SK-N-SH (cell line): ENCODE measurements at regions not wholly inside any gene's neighbourhood (a gene's known extent, or its start where the extent isn't known, plus 50 kb on each side); places are given as distances from the start of the nearest gene placed in this dataset.

ENCODE experiments used
- CTCF ChIA-PET: fragments of 300-600, 350-600 bp; formaldehyde crosslinking; extraction: SDS; loops from one replicate; lab custom pipeline; 2021; lab: Yijun Ruan, JAX
- POLR2A ChIA-PET: fragments of 350-600 bp; sonication (Branson Sonifier 250); formaldehyde crosslinking; extraction: SDS; loops from one replicate; lab custom pipeline; 2020; ENCODE audit warnings: antibody characterized with exemption, inconsistent platforms; lab: Yijun Ruan, JAX
- DNase-seq: peaks from one replicate; pipeline ENCODE4 v3.0.0; 2012
- H2AFZ ChIP-seq: fragments of 200-600 bp; sonication (generic); 2 replicates; pipeline ENCODE4 v1.8.1; 2016; ENCODE audit warnings: antibody characterized with exemption, mild to moderate bottlenecking, low read depth
- H3F3A ChIP-seq: fragments of 200-600 bp; sonication (generic); replicated peaks from 2 replicates; pipeline ENCODE3; 2016; ENCODE audit warnings: antibody characterized with exemption, mild to moderate bottlenecking; ENCODE audit not compliant: insufficient read depth
- H3K27ac ChIP-seq, 2 experiments: fragments of 200-500 bp in 1 of 2; fragments of 200-600 bp in 1 of 2; sonication (Bioruptor generic) in 1 of 2; sonication (generic), shearing (Covaris generic) in 1 of 2; 2 replicates each; pipeline versions ENCODE4 v1.5.1 to v1.6.1; 2014 to 2016; ENCODE audit warnings: low read depth in 2 of 2, inconsistent platforms in 1 of 2, low read length in 1 of 2, mild to moderate bottlenecking in 1 of 2, mixed read lengths in 1 of 2
- H3K27me3 ChIP-seq: fragments of 200-600 bp; sonication (generic), shearing (Covaris generic); 2 replicates; pipeline ENCODE4 v1.6.1; 2016; ENCODE audit warnings: mixed run types; ENCODE audit not compliant: insufficient read depth
- H3K36me3 ChIP-seq, 2 experiments: fragments of 200-500 bp in 1 of 2; fragments of 200-600 bp in 1 of 2; sonication (Bioruptor generic) in 1 of 2; sonication (generic) in 1 of 2; replicated peaks in 1 of 2; 2 replicates each; pipeline versions ENCODE3 to v1.5.1; 2014 to 2016; ENCODE audit warnings: low read length in 1 of 2, mild to moderate bottlenecking in 1 of 2; ENCODE audit not compliant: insufficient read depth in 2 of 2, control insufficient read depth in 1 of 2
- H3K4me1 ChIP-seq, 2 experiments: fragments of 200-500 bp in 1 of 2; fragments of 200-600 bp in 1 of 2; sonication (Bioruptor generic) in 1 of 2; sonication (generic), shearing (Covaris generic) in 1 of 2; 2 replicates each; pipeline versions ENCODE4 v1.5.1 to v1.6.1; 2014 to 2016; ENCODE audit warnings: low read depth in 1 of 2, low read length in 1 of 2, mixed run types in 1 of 2; ENCODE audit not compliant: insufficient read depth in 2 of 2, control insufficient read depth in 1 of 2
- H3K4me2 ChIP-seq: fragments of 200-600 bp; sonication (generic), shearing (Covaris generic); 2 replicates; pipeline ENCODE4 v1.6.1; 2017; ENCODE audit warnings: mixed run types
- H3K4me3 ChIP-seq, 2 experiments: fragments of 200-500 bp in 1 of 2; fragments of 200-600 bp in 1 of 2; sonication (Bioruptor generic) in 1 of 2; sonication (generic), shearing (Covaris generic) in 1 of 2; 2 replicates each; pipeline versions ENCODE4 v1.5.1 to v1.8.1; 2014 to 2016; ENCODE audit warnings: low read depth in 2 of 2, inconsistent platforms in 1 of 2, low read length in 1 of 2, mild to moderate bottlenecking in 1 of 2, mixed read lengths in 1 of 2, moderate library complexity in 1 of 2
- H3K79me2 ChIP-seq: fragments of 200-600 bp; sonication (generic); 2 replicates; pipeline ENCODE4 v1.8.1; 2017; ENCODE audit warnings: mild to moderate bottlenecking; ENCODE audit not compliant: insufficient read depth
- H3K9ac ChIP-seq: fragments of 200-600 bp; sonication (generic); 2 replicates; pipeline ENCODE4 v1.6.1; 2017; ENCODE audit warnings: mixed run types
- H3K9me2 ChIP-seq: fragments of 200-600 bp; sonication (generic); 2 replicates; pipeline ENCODE4 v1.6.1; 2017; ENCODE audit warnings: mixed run types
- H3K9me3 ChIP-seq: fragments of 200-600 bp; sonication (generic); 2 replicates; pipeline ENCODE4 v1.6.1; 2017; ENCODE audit warnings: mixed run types, mild to moderate bottlenecking, moderate library complexity
- H4K20me1 ChIP-seq: fragments of 200-600 bp; sonication (generic); 2 replicates; pipeline ENCODE4 v1.6.1; 2017; ENCODE audit warnings: mild to moderate bottlenecking, mixed run types; ENCODE audit not compliant: insufficient read depth
- CHD2 ChIP-seq: fragments of 150-350 bp; IDR thresholded peaks from 2 replicates; pipeline ENCODE4 v1.6.1; 2018; ENCODE audit warnings: low read length; ENCODE audit not compliant: partially characterized antibody
- CTCF ChIP-seq: fragments of 200-600 bp; sonication (generic); IDR thresholded peaks from 2 replicates; pipeline ENCODE4 v1.6.1; 2017; ENCODE audit warnings: antibody characterized with exemption, mild to moderate bottlenecking, moderate library complexity
- EP300 ChIP-seq, 2 experiments: IDR thresholded peaks; 2 replicates each; pipeline versions ENCODE4 v1.4.0 to v1.6.1; 2012; ENCODE audit warnings: borderline replicate concordance in 1 of 2, low read depth in 1 of 2, low read length in 1 of 2
- EZH2phosphoT487 ChIP-seq: fragments of 200-600 bp; sonication (generic); IDR thresholded peaks from 2 replicates; pipeline ENCODE4 v1.6.1; 2017; ENCODE audit warnings: low read depth, mixed run types, mild to moderate bottlenecking, antibody characterized with exemption, moderate library complexity, borderline replicate concordance
- FOXM1 ChIP-seq: IDR thresholded peaks from 2 replicates; pipeline ENCODE4 v1.4.0; 2012; ENCODE audit warnings: low read depth, mild to moderate bottlenecking
- GABPA ChIP-seq: IDR thresholded peaks from 2 replicates; pipeline ENCODE4 v1.4.0; 2012; ENCODE audit warnings: low read depth, mild to moderate bottlenecking
- GATA2 ChIP-seq: sonication (generic); formaldehyde crosslinking; IDR thresholded peaks from 2 replicates; pipeline ENCODE4 v1.5.0; 2020; ENCODE audit warnings: mild to moderate bottlenecking, missing genetic modification reagents
- IRF3 ChIP-seq: fragments of 150-350 bp; IDR thresholded peaks from 2 replicates; pipeline ENCODE4 v1.6.1; 2016; ENCODE audit warnings: mild to moderate bottlenecking, low read depth, low read length
- JUND ChIP-seq: IDR thresholded peaks from 2 replicates; pipeline ENCODE4 v1.4.0; 2012
- MAX ChIP-seq: IDR thresholded peaks from 2 replicates; pipeline ENCODE4 v1.4.0; 2012; ENCODE audit warnings: low read depth
- NRF1 ChIP-seq: IDR thresholded peaks from 2 replicates; pipeline ENCODE4 v1.6.1; 2012; ENCODE audit warnings: low read depth, mild to moderate bottlenecking, low read length
- RAD21 ChIP-seq: IDR thresholded peaks from 2 replicates; pipeline ENCODE4 v1.6.1; 2012; ENCODE audit warnings: mild to moderate bottlenecking, low read length
- REST ChIP-seq: IDR thresholded peaks from 2 replicates; pipeline ENCODE4 v1.6.1; 2012; ENCODE audit warnings: mild to moderate bottlenecking, low read depth, low read length, moderate library complexity
- RFX5 ChIP-seq: IDR thresholded peaks from 2 replicates; pipeline ENCODE4 v1.6.1; 2012; ENCODE audit warnings: mild to moderate bottlenecking, improper control_type of control experiment, low read length
- TAF1 ChIP-seq: IDR thresholded peaks from 2 replicates; pipeline ENCODE4 v1.6.1; 2012; ENCODE audit warnings: low read depth, mild to moderate bottlenecking, low read length, moderate library complexity, borderline replicate concordance
- TCF12 ChIP-seq: IDR thresholded peaks from 2 replicates; pipeline ENCODE4 v1.4.0; 2012
- TEAD4 ChIP-seq: IDR thresholded peaks from 2 replicates; pipeline ENCODE4 v1.4.0; 2012; ENCODE audit warnings: mild to moderate bottlenecking, borderline replicate concordance; ENCODE audit not compliant: insufficient read depth
- USF2 ChIP-seq: fragments of 150-350 bp; IDR thresholded peaks from 2 replicates; pipeline ENCODE4 v1.6.1; 2017; ENCODE audit warnings: antibody characterized with exemption, low read length, low read depth, borderline replicate concordance
- YY1 ChIP-seq: IDR thresholded peaks from 2 replicates; pipeline ENCODE4 v1.4.0; 2012; ENCODE audit warnings: low read depth, mild to moderate bottlenecking
- WGBS: methylation state at CpG from one replicate; pipeline ENCODE4 v1.1.6; 2017; ENCODE audit warnings: low lambda C conversion rate; 5-methylcytosine and 5-hydroxymethylcytosine counted together

- Histone ChIP-seq H3K4me2 (no peak overlapping the region), H4K20me1 (no peaks in the 10 kb centered on the region), H3K27me3 (no peaks in the 10 kb centered on the region), H3K4me1 (no peaks in the 10 kb centered on the region; a peak in 1 of 4 replicates), H2AFZ (no peak overlapping the region), H3K9ac (no peak overlapping the region), H3K79me2 (no peaks in the 10 kb centered on the region), H3K4me3 (no peak overlapping the region), H3F3A (no peaks in the 10 kb centered on the region), H3K9me2 (no peaks in the 10 kb centered on the region), H3K27ac (no peak overlapping the region), H3K9me3 (no peaks in the 10 kb centered on the region), H3K36me3 (no peaks in the 10 kb centered on the region)
- no peak for DNase-seq
- 94% methylated on average over 3 of the region's 3 CpGs for WGBS
- CTCF ChIA-PET: interaction anchor here (1.2 kb wide), 1 partner anchor 52 kb away, joined by 4 read pairs; no protein-coding TSS in a partner anchor
- POLR2A ChIA-PET: no interaction called here
- TF ChIP-seq USF2 (no peak), CTCF (no peak), RFX5 (no peak), CHD2 (no peak), JUND (no peak), TEAD4 (no peak), FOXM1 (no peak), EZH2phosphoT487 (no peak), REST (no peak), YY1 (no peak)
These were observed 95.7 kb upstream of the CLDN10 start for GRCh38 chr13:95456815-95457214.

GRCh38 chr13:95457294-95457693 is 95.2 kb upstream of the CLDN10 start:
- CTCF ChIA-PET: interaction anchor here (1.2 kb wide), 1 partner anchor 53 kb away, joined by 4 read pairs; no protein-coding TSS in a partner anchor
- TF ChIP-seq TAF1 (no peak), USF2 (no peak), EP300 (IDR thresholded peaks at IDR 0.05; ENCODE audit: borderline replicate concordance in 1 of 2, low read depth in 1 of 2, low read length in 1 of 2) (no peak), TCF12 (no peak), EZH2phosphoT487 (no peak), NRF1 (no peak), FOXM1 (no peak), IRF3 (no peak), RFX5 (no peak), CHD2 (no peak), JUND (no peak), GABPA (no peak), GATA2 (CRISPR knock-in tag) (no peak), RAD21 (no peak), MAX (no peak)

More at GRCh38 chr13:95457294-95457693, 95.2 kb upstream of the CLDN10 start:
- POLR2A ChIA-PET: no interaction called here
- Histone ChIP-seq H3K4me3 (no peak overlapping the region), H3K9me2 (no peaks in the 10 kb centered on the region), H3K27me3 (no peaks in the 10 kb centered on the region), H4K20me1 (no peaks in the 10 kb centered on the region), H3K9ac (no peak overlapping the region), H3F3A (no peaks in the 10 kb centered on the region), H3K4me2 (no peak overlapping the region), H3K36me3 (no peaks in the 10 kb centered on the region), H3K79me2 (no peaks in the 10 kb centered on the region), H3K27ac (no peak overlapping the region), H3K4me1 (no peaks in the 10 kb centered on the region; a peak in 1 of 4 replicates), H2AFZ (no peak overlapping the region), H3K9me3 (no peaks in the 10 kb centered on the region)
- WGBS: 44% methylated on average over 4 of the region's 4 CpGs
- DNase-seq: no peak
